HG02759 (cell line): ENCODE measurements at regions not wholly inside any gene's neighbourhood (a gene's known extent, or its start where the extent isn't known, plus 50 kb on each side); places are given as distances from the start of the nearest gene placed in this dataset.

Experiments used
- ATAC-seq: cut with Tn5 transposase; IDR thresholded peaks from one replicate; pipeline ENCODE4 v1.9.1; 2021; ENCODE audit warnings: mild to moderate bottlenecking, moderate library complexity; ENCODE audit not compliant: unreplicated experiment

- ATAC-seq: no peak
Measured at GRCh38 chr1:198902655-198903054, 263.8 kb downstream of the PTPRC start.

- ATAC-seq: no peak
Measured at GRCh38 chr1:198903203-198903602, 264.4 kb downstream of the PTPRC start.

GRCh38 chr1:198903621-198904020 is 264.8 kb downstream of the PTPRC start:
- ATAC-seq: no peak

- ATAC-seq: no peak
Measured at GRCh38 chr1:198904321-198904720, 265.5 kb downstream of the PTPRC start.

- no peak for ATAC-seq
Measured at GRCh38 chr1:198906739-198907422, 268.0 kb downstream of the PTPRC start.

GRCh38 chr1:198907423-198907746 is 268.5 kb downstream of the PTPRC start:
- no peak for ATAC-seq

- no peak for ATAC-seq
Measured at GRCh38 chr1:198908995-198909394, 270.2 kb downstream of the PTPRC start.

- no peak for ATAC-seq
Measured at GRCh38 chr1:198909973-198910372, 271.1 kb downstream of the PTPRC start.

- no peak for ATAC-seq
Measured at GRCh38 chr1:198910816-198911215, 272.0 kb downstream of the PTPRC start.

GRCh38 chr1:198912046-198912445 is 273.2 kb downstream of the PTPRC start:
- no peak for ATAC-seq

GRCh38 chr1:198913667-198914066 is 274.8 kb downstream of the PTPRC start:
- no peak for ATAC-seq

- ATAC-seq: no peak
Measured at GRCh38 chr1:198915327-198916231, 276.7 kb downstream of the PTPRC start.

GRCh38 chr1:198917226-198917625 is 278.4 kb downstream of the PTPRC start:
- ATAC-seq: no peak

- ATAC-seq: no peak
Measured at GRCh38 chr1:198918920-198919319, 280.1 kb downstream of the PTPRC start.

GRCh38 chr1:198919667-198920398 is 281.0 kb downstream of the PTPRC start:
- ATAC-seq: peak; percentile 58

GRCh38 chr1:198922638-198923430 is 284.0 kb downstream of the PTPRC start:
- peak; percentile 66 for ATAC-seq

GRCh38 chr1:198923993-198924392 is 285.2 kb downstream of the PTPRC start:
- no peak for ATAC-seq

GRCh38 chr1:198925567-198925966 is 286.7 kb downstream of the PTPRC start:
- ATAC-seq: no peak

GRCh38 chr1:198927129-198927528 is 288.3 kb downstream of the PTPRC start:
- ATAC-seq: no peak

- ATAC-seq: peak; percentile 40
Measured at GRCh38 chr1:198929111-198929604, 290.3 kb downstream of the PTPRC start.
